ENCODE measurements at regions not wholly inside any gene's neighbourhood (a gene's known extent, or its start where the extent isn't known, plus 50 kb on each side); places are given as distances from the start of the nearest gene placed in this dataset.

DNA sequence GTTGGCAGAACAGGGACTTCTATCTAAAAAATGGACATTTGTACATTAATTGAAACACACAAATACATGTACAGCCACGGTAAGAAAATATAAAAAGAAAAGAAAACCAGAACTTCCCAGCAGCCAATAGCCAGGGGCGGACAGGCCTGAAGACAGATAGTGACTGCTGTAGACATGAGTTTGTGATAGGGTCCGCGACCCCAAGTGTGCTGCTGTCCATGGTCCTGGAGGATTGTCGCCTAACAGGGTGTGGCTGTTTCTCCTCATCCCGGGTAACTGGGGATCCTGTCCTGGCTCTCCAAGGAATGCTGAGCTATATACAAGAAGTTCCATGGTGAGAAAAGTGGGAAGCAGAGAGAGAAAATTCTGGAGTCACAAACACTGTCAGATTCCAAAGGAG lies 266.5 kb upstream of the SALL3 start:
- TF ChIP-seq, protein P1, sequence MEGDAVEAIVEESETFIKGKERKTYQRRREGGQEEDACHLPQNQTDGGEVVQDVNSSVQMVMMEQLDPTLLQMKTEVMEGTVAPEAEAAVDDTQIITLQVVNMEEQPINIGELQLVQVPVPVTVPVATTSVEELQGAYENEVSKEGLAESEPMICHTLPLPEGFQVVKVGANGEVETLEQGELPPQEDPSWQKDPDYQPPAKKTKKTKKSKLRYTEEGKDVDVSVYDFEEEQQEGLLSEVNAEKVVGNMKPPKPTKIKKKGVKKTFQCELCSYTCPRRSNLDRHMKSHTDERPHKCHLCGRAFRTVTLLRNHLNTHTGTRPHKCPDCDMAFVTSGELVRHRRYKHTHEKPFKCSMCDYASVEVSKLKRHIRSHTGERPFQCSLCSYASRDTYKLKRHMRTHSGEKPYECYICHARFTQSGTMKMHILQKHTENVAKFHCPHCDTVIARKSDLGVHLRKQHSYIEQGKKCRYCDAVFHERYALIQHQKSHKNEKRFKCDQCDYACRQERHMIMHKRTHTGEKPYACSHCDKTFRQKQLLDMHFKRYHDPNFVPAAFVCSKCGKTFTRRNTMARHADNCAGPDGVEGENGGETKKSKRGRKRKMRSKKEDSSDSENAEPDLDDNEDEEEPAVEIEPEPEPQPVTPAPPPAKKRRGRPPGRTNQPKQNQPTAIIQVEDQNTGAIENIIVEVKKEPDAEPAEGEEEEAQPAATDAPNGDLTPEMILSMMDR (IDR thresholded peaks at IDR 0.05): no peak
- no peak for TF ChIP-seq POLR2A (IDR thresholded peaks at IDR 0.05)
- no peak for TF ChIP-seq POLR2AphosphoS5 (IDR thresholded peaks at IDR 0.05; ENCODE audit: insufficient read depth in 1 of 2, low read depth in 1 of 2)

Data from vagina (tissue), 2 donors.